HG02852 (cell line): ENCODE measurements at regions not wholly inside any gene's neighbourhood (a gene's known extent, or its start where the extent isn't known, plus 50 kb on each side); places are given as distances from the start of the nearest gene placed in this dataset.
"Not testable (repeated sequence)": the region's sequence is repeated elsewhere in the genome, so short reads cannot be mapped to it uniquely, and the experiment has no call there.

Source experiments
- ATAC-seq: cut with Tn5 transposase; IDR thresholded peaks from one replicate; pipeline ENCODE4 v1.9.1; 2021; ENCODE audit warnings: mild to moderate bottlenecking, moderate library complexity; ENCODE audit not compliant: unreplicated experiment

- ATAC-seq: not testable (repeated sequence)
Measured at GRCh38 chr9:66152406-66152805, 415.5 kb downstream of the FOXD4L4 start.

DNA sequence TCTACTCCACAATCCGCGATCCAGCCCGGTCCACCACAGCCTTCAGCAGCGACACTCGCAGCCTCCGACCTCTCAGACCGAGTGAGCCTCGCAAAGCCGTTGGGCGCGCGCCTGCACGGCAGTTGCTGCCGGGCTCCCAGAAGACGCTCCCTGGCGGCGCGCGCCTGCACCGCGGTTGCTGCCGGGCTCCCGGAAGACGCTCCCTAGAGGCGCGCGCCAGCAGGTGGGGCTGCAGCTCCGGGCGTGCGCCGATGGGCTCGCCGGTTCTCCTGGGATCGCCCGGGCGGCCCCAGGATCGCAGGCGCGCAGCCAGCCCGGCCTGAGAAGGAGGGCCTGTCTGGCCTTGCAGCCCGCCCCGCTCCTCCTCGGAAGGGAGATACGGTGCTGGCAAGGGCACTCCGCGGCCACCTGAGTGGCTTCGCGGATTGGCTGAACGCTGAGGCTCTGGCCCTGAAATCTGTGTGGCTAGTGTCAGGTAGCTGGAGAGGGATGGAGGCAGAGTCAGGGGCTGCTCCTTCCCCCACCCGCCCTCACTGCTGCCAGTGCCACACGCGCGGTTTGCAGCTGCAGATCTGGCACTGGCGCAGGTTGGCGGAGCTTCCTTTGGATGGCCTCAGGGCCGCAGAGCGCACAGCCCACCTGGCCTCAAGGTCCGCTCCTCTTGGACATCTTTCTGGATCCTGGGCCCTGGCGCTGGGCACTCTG lies 416.2 kb downstream of the FOXD4L4 start:
- ATAC-seq: peak; percentile 100

GRCh38 chr9:66153971-66154691 lies 417.2 kb downstream of the FOXD4L4 start:
- not testable (repeated sequence) for ATAC-seq

- ATAC-seq: not testable (repeated sequence)
Measured at GRCh38 chr9:66182316-66182715, 445.4 kb downstream of the FOXD4L4 start.

DNA sequence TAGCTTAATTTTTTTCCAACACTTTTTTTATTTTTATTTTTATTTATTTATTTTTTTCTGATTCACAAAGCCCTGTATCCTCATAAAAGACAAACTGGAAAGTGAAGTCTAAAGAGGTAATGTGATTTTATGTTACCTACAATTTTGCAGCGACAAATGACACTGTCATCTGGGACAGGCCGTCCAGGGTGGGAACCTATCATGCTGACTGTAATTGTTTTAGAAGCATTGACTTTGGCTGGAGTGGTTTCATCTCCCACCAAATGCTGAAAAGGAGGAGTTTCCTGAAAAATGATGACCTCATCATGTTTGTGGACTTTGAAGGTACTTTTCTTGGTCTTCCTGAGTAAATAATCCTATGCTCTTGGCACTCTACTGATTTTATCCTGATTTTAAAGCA lies 446.7 kb downstream of the FOXD4L4 start:
- not testable (repeated sequence) for ATAC-seq

DNA sequence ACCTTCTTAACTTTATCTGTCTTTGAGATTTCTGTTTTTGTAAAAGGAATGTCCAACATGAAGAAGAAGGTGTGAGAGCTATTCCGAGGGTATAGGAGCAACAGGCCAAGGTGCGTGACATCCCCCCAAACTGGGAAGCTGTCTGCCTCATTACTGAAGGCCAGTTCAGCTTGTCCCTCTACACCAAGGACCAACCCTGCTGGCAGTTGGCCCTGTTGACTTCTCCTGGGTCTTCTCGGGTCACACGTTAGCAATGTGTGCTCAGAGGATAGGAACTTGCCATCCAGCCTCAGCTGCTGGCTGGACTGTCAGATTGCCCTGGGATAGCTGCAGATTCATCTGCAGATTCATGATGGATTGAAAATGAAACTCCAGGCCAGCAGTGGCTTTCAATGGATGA lies 460.3 kb downstream of the FOXD4L4 start:
- not testable (repeated sequence) for ATAC-seq

GRCh38 chr9:66198421-66198820 lies 461.5 kb downstream of the FOXD4L4 start:
- not testable (repeated sequence) for ATAC-seq

- peak; percentile 83 for ATAC-seq
Measured at GRCh38 chr9:66206617-66207016, 469.7 kb downstream of the FOXD4L4 start.

- not testable (repeated sequence) for ATAC-seq
Measured at GRCh38 chr9:66207914-66208313, 471.0 kb downstream of the FOXD4L4 start.

DNA sequence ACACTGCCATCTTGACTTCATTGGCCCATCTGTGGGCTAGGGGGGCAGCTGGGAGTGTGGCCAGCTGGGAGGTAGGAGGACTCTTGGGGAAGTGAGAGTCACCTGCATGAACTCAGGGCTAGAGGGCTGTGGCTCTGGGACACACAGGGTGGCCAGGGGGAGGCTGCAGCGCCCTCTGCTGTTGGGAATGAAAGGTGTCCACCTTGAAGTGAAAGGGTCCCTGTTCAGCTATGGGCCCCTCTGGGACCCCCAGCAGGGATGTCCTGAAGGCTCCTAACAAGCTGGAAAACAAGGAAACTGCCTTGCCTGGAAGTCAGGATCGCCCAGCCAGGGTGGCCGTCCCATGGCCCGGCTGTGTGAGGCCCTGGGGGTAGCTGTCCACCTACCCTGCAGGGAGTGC lies 507.8 kb downstream of the FOXD4L4 start:
- ATAC-seq: not testable (repeated sequence)

GRCh38 chr9:66245481-66245880 lies 508.5 kb downstream of the FOXD4L4 start:
- ATAC-seq: not testable (repeated sequence)

- not testable (repeated sequence) for ATAC-seq
Measured at GRCh38 chr9:66257581-66257980, 520.6 kb downstream of the FOXD4L4 start.

DNA sequence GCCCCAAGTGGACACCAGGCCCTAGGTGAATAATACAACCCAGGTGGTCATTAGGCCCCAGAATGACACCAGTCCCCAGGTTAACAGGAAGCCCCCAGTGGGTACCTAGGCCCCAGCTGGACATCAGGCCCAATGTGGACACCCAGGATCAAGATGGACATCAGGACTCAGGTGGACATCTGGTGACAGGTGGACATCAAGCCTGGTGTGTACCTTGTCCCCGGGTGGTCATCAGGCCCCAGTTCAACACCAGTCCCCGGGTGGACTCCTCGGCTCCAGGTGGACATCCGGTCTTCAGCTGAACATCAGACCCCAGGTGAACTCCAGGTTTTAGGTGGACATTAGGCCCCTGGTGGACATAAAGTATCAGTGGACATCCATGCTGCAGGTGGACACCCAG lies 524.6 kb downstream of the FOXD4L4 start:
- not testable (repeated sequence) for ATAC-seq

DNA sequence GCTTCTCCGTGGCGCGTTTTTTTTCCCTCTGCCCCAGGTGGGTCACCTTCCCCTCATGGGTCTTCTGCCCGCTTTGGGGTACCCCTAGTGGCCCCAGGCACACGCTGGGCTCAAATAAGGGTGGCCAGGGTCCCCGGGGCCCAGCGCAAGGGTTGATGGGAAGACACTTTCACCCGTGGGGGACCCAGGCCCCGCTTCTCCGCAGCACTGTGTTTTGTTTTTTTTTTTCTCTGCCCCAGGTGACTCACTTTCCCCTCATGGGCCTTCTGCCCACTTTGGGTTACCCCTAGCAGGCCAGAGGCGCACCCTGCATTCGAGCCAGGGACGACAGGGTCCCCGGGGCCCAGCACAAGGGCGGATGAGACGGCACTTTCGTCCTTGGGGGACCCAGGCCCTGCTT lies 526.7 kb downstream of the FOXD4L4 start:
- ATAC-seq: not testable (repeated sequence)

DNA sequence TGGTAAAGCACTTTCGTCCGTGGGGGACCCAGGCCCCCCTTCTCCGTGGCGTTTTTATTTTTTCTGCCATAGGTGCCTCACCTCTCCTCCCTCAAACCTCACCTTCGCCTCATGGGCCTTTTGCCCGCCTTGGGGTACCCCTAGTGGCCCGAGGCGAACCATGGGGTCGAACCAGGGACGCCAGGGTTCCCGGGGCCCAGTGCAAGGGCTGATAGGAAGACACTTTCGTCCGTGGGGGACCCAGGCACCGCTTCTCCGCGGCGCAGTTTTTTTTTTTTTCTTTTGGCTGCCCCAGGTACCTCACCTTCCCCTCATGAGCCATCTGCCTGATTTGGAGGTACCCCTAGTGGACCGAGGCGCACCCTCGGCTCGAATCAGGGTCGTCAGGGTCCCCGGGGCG lies 527.8 kb downstream of the FOXD4L4 start:
- not testable (repeated sequence) for ATAC-seq

- not testable (repeated sequence) for ATAC-seq
Measured at GRCh38 chr9:66266202-66266601, 529.3 kb downstream of the FOXD4L4 start.

- not testable (repeated sequence) for ATAC-seq
Measured at GRCh38 chr9:66266856-66267430, 530.0 kb downstream of the FOXD4L4 start.

DNA sequence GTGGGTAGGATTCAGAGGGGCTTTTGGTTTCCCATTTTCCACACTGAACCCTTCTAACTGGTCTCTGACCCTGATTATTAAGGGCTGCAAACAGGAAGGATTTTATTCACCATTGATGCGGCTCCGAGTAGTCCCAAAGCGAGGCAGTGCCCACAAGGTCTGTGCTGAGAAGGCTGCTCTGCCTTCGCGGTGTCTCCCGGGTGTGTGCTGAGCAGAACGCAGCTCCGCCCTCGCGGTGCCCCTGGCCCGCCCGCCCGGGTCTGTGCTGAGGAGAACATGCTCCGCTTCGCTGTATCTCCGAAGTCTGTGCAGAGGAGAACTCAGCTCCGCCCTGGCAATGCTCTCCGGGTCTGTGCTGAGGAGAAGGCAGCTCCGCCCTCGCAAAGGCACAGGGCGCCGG lies 530.7 kb downstream of the FOXD4L4 start:
- ATAC-seq: not testable (repeated sequence)

GRCh38 chr9:66269024-66269423 lies 532.1 kb downstream of the FOXD4L4 start:
- not testable (repeated sequence) for ATAC-seq

GRCh38 chr9:66269783-66270182 lies 532.8 kb downstream of the FOXD4L4 start:
- ATAC-seq: not testable (repeated sequence)

- ATAC-seq: not testable (repeated sequence)
Measured at GRCh38 chr9:66278809-66279208, 541.9 kb downstream of the FOXD4L4 start.
